Mesendoderm (in vitro differentiated cells): ENCODE measurements at regions not wholly inside any gene's neighbourhood (a gene's known extent, or its start where the extent isn't known, plus 50 kb on each side); places are given as distances from the start of the nearest gene placed in this dataset.

ENCODE experiments used
- DNase-seq: peaks from one replicate; pipeline ENCODE4 v3.0.0; 2013
- H2AK5ac ChIP-seq: 2 replicates; pipeline ENCODE4 v1.6.1; 2013; ENCODE audit warnings: low read length, inconsistent platforms
- H2BK120ac ChIP-seq: 2 replicates; pipeline ENCODE4 v1.6.1; 2013; ENCODE audit warnings: low read depth, mild to moderate bottlenecking, low read length, moderate library complexity, mixed read lengths
- H2BK15ac ChIP-seq: replicated peaks from 2 replicates; pipeline ENCODE4 v1.6.1; 2013; ENCODE audit warnings: low read depth, mild to moderate bottlenecking, moderate library complexity
- H2BK5ac ChIP-seq: 2 replicates; pipeline ENCODE4 v1.6.1; 2013; ENCODE audit warnings: low read length, inconsistent platforms
- H3K18ac ChIP-seq: 2 replicates; pipeline ENCODE4 v1.6.1; 2013; ENCODE audit warnings: mild to moderate bottlenecking, low read length, mixed read lengths
- H3K23ac ChIP-seq: one replicate; pipeline ENCODE4 v1.6.1; 2013; ENCODE audit warnings: low read length
- H3K27ac ChIP-seq: 2 replicates; pipeline ENCODE4 v1.5.1; 2013; ENCODE audit warnings: low read depth, mild to moderate bottlenecking, inconsistent platforms, low read length, moderate library complexity
- H3K27me3 ChIP-seq: 2 replicates; pipeline ENCODE4 v1.6.1; 2013; ENCODE audit warnings: low read length, control low read depth, mild to moderate bottlenecking, inconsistent platforms; ENCODE audit not compliant: insufficient read depth, poor library complexity
- H3K36me3 ChIP-seq: 2 replicates; pipeline ENCODE4 v1.6.1; 2013; ENCODE audit warnings: low read length, inconsistent platforms; ENCODE audit not compliant: control insufficient read depth, insufficient read depth
- H3K4ac ChIP-seq: one replicate; pipeline ENCODE4 v1.6.1; 2013; ENCODE audit warnings: low read depth, mild to moderate bottlenecking, low read length, moderate library complexity
- H3K4me1 ChIP-seq: 2 replicates; pipeline ENCODE4 v1.6.1; 2013; ENCODE audit warnings: low read depth, low read length, inconsistent platforms; ENCODE audit not compliant: control insufficient read depth
- H3K4me2 ChIP-seq: 2 replicates; pipeline ENCODE4 v1.6.1; 2013; ENCODE audit warnings: low read length
- H3K4me3 ChIP-seq: 2 replicates; pipeline ENCODE4 v1.5.1; 2013; ENCODE audit warnings: mild to moderate bottlenecking, low read length
- H3K56ac ChIP-seq: one replicate; pipeline ENCODE4 v1.6.1; 2013; ENCODE audit warnings: low read length
- H3K79me1 ChIP-seq: 2 replicates; pipeline ENCODE4 v1.6.1; 2013; ENCODE audit warnings: low read length, inconsistent platforms
- H3K79me2 ChIP-seq: 2 replicates; pipeline ENCODE4 v1.6.1; 2013; ENCODE audit warnings: mild to moderate bottlenecking, low read length; ENCODE audit not compliant: control insufficient read depth, insufficient read depth
- H3K9ac ChIP-seq: 2 replicates; pipeline ENCODE4 v1.6.1; 2013; ENCODE audit warnings: low read length, inconsistent platforms
- H4K5ac ChIP-seq: one replicate; pipeline ENCODE4 v1.6.1; 2013; ENCODE audit warnings: low read length
- H4K8ac ChIP-seq: one replicate; pipeline ENCODE4 v1.6.1; 2013; ENCODE audit warnings: low read depth, mild to moderate bottlenecking, control low read depth, low read length, moderate library complexity
- WGBS: extraction: QIAGEN DNeasy Blood & Tissue Kit; methylation state at CpG from one replicate; pipeline ENCODE4 v1.1.7; 2013; ENCODE audit warnings: low lambda C conversion rate, missing lambda C conversion rate; ENCODE audit not compliant: insufficient coverage; ENCODE audit errors: extremely low coverage; 5-methylcytosine and 5-hydroxymethylcytosine counted together

DNA sequence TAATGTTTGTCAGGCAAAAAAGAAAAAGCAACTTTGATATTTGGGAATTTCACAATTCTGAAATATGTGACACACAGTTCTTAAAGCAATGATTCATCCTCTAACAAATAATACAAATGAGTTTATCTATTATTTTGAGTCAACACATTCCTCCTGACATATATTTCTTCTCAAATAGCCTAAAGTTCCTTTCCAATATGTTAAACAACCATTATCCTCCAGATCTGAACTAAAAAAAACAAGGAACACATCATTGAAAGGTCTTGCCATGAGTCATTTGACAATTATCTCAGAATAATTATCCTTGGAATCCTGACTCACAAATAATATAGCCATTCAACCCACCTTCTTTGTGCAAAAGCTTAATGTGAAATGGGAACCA lies 208.7 kb upstream of the CDIN1 start:
- Histone ChIP-seq H3K4me2 (no peak overlapping the region), H2BK5ac (no peak overlapping the region), H3K4me1 (no peaks in the 10 kb centered on the region), H3K27ac (no peak overlapping the region), H3K9ac (no peak overlapping the region), H2BK120ac (no peak overlapping the region), H4K8ac (no peak overlapping the region), H3K27me3 (no peaks in the 10 kb centered on the region), H2AK5ac (no peak overlapping the region), H3K79me2 (no peaks in the 10 kb centered on the region), H4K5ac (no peak overlapping the region), H3K4ac (no peak overlapping the region), H3K36me3 (no peaks in the 10 kb centered on the region), H3K18ac (no peak overlapping the region), H2BK15ac (no peak overlapping the region), H3K23ac (no peak overlapping the region), H3K4me3 (no peak overlapping the region), H3K56ac (no peak overlapping the region), H3K79me1 (no peaks in the 10 kb centered on the region)
- peak; percentile 19 for DNase-seq

DNA sequence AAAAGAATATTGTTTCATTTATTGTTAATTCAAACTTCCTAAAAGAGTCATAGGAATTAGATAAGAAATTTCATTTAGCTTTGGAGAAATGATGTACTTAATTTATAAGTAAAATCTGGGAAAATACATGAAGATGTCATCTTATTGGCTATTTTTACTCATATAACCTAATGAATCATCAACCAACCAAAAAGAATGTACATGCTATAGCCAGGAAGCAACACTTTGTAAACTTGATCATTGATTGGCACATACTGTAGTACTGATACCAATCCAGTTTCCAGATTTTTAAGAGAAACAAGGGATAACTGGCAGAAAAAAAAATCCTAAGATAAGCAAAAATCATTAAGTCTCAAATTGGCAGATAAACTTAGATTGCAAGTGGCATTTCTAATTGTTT lies 207.9 kb upstream of the CDIN1 start:
- Histone ChIP-seq H3K36me3 (no peaks in the 10 kb centered on the region), H3K9ac (no peak overlapping the region), H3K4ac (no peak overlapping the region), H3K56ac (no peak overlapping the region), H3K4me2 (no peak overlapping the region), H2BK120ac (no peak overlapping the region), H3K4me3 (no peak overlapping the region), H3K79me1 (no peaks in the 10 kb centered on the region), H3K27me3 (no peaks in the 10 kb centered on the region), H4K5ac (no peak overlapping the region), H3K4me1 (no peaks in the 10 kb centered on the region), H2AK5ac (no peak overlapping the region), H2BK5ac (no peak overlapping the region), H3K23ac (no peak overlapping the region), H4K8ac (no peak overlapping the region), H3K79me2 (no peaks in the 10 kb centered on the region), H3K18ac (no peak overlapping the region), H2BK15ac (no peak overlapping the region), H3K27ac (no peak overlapping the region)
- no peak for DNase-seq

DNA sequence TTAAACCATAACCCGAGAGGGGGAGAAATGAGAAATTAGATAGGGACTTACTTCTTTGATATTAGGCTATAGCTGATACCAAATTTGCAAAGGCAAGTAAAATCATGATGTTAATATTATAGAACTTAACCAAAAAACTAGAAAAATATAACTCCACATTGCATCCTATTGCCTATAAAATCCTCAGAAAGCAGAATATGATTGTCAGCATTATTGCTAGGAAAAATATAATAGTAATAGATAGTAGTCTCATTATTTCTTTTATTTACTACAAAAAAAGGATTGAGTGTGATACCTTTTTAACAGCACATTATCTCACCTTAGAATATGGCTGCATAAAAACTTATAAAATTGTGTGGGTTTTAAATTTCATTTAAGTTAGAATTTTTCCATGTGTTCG lies 206.5 kb upstream of the CDIN1 start:
- H2BK120ac ChIP-seq = no peak overlapping the region
- no peak overlapping the region for H3K27ac ChIP-seq
- H3K79me2 ChIP-seq = no peaks in the 10 kb centered on the region
- no peak overlapping the region for H3K4me3 ChIP-seq
- no peak overlapping the region for H3K23ac ChIP-seq
- no peaks in the 10 kb centered on the region for H3K79me1 ChIP-seq
- no peaks in the 10 kb centered on the region for H3K4me1 ChIP-seq
- no peak overlapping the region for H2BK5ac ChIP-seq
- no peak overlapping the region for H3K9ac ChIP-seq
- H2BK15ac ChIP-seq = no peak overlapping the region
- no peak overlapping the region for H4K5ac ChIP-seq
- no peaks in the 10 kb centered on the region for H3K27me3 ChIP-seq
- no peaks in the 10 kb centered on the region for H3K36me3 ChIP-seq
- H2AK5ac ChIP-seq = no peak overlapping the region
- H3K4ac ChIP-seq = no peak overlapping the region
- no peak for DNase-seq
- no peak overlapping the region for H4K8ac ChIP-seq
- no peak overlapping the region for H3K4me2 ChIP-seq
- no peak overlapping the region for H3K56ac ChIP-seq
- H3K18ac ChIP-seq = no peak overlapping the region
- WGBS = no CpG with 5 or more reads among the region's 2 CpGs

DNA sequence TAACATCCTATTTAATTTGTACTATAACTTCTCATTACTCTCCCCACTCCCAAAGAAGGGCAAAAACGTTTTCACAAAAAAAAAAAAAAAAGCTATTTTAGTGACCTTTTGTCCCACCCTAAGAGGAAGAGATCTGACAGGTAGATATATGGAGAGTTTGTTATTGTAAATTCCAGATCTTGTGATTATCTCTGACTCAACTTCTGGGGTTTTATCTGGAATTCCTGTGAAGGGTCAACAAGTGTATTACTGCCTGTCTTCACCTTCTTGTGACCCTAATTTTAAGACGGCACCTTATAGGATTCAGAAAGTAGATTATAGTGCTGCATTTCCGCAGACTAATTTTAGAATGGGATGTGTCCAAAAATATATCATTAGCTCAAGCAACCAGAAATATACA lies 205.9 kb upstream of the CDIN1 start:
- Histone ChIP-seq H2BK120ac (no peak overlapping the region), H3K79me1 (no peaks in the 10 kb centered on the region), H3K9ac (no peak overlapping the region), H3K36me3 (no peaks in the 10 kb centered on the region), H3K79me2 (no peaks in the 10 kb centered on the region), H3K23ac (no peak overlapping the region), H4K5ac (no peak overlapping the region), H4K8ac (no peak overlapping the region), H3K4ac (no peak overlapping the region), H3K4me2 (no peak overlapping the region), H2BK5ac (no peak overlapping the region), H3K4me3 (no peak overlapping the region), H3K56ac (no peak overlapping the region), H3K27ac (no peak overlapping the region), H2BK15ac (no peak overlapping the region), H3K27me3 (no peaks in the 10 kb centered on the region), H3K18ac (no peak overlapping the region), H2AK5ac (no peak overlapping the region), H3K4me1 (no peaks in the 10 kb centered on the region)
- no CpG with 5 or more reads among the region's 3 CpGs for WGBS
- DNase-seq = peak; percentile 32

DNA sequence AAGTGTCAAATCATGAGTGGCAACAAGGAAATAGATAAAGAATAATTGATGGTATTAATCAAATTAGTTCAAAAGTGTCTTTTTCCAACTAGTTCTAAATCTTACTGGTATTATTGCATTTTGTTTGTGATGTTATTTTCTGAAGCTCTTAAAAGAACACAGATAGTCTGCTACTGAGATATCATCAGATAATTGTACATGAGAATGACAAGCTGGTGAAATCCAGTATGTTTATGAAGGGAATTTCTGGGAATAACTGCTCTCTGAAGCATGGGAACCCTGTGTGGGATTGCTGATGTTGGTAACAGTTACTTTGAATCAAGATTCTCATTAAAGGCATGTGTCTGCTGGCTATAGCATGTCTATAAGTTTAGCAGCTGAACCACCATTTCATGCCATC lies 190.3 kb upstream of the CDIN1 start:
- Histone ChIP-seq H2BK15ac (no peak overlapping the region), H3K4me3 (no peak overlapping the region), H3K79me1 (no peaks in the 10 kb centered on the region), H3K4ac (no peak overlapping the region), H3K4me2 (no peak overlapping the region), H3K56ac (no peak overlapping the region), H2AK5ac (no peak overlapping the region), H3K36me3 (no peaks in the 10 kb centered on the region), H2BK5ac (no peak overlapping the region), H4K5ac (no peak overlapping the region), H4K8ac (no peak overlapping the region), H3K18ac (no peak overlapping the region), H3K27me3 (no peaks in the 10 kb centered on the region), H3K27ac (no peak overlapping the region), H3K9ac (no peak overlapping the region), H3K4me1 (no peaks in the 10 kb centered on the region), H3K23ac (no peak overlapping the region), H3K79me2 (no peaks in the 10 kb centered on the region), H2BK120ac (no peak overlapping the region)
- no peak for DNase-seq

DNA sequence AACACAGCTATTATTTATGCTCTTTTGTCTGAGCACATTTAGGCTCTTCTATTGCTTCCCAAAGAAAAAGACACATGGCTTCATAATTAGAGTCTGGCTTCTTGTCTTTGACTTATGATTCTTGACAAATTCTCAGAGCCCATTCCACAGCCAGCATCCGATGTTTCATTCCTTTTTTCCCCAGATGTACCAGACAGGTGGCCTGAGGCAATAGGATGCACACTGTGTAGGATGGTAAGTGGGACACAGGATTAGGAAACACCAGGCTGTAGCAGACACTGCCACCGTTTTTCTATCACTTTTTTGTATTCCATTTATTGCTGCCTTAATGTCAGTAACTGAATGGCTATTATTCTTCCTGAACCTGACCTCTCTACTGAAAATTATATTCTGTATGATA lies 188.9 kb upstream of the CDIN1 start:
- no peak overlapping the region for H3K4me2 ChIP-seq
- no peak overlapping the region for H3K9ac ChIP-seq
- no peak overlapping the region for H2BK15ac ChIP-seq
- H3K4ac ChIP-seq = no peak overlapping the region
- H3K23ac ChIP-seq = no peak overlapping the region
- DNase-seq = no peak
- H3K27ac ChIP-seq = no peak overlapping the region
- no peak overlapping the region for H4K8ac ChIP-seq
- no peak overlapping the region for H2BK5ac ChIP-seq
- no peaks in the 10 kb centered on the region for H3K27me3 ChIP-seq
- H2BK120ac ChIP-seq = no peak overlapping the region
- H2AK5ac ChIP-seq = no peak overlapping the region
- H3K4me3 ChIP-seq = no peak overlapping the region
- no peaks in the 10 kb centered on the region for H3K79me1 ChIP-seq
- WGBS = no CpG with 5 or more reads among the region's 2 CpGs
- H4K5ac ChIP-seq = no peak overlapping the region
- H3K56ac ChIP-seq = no peak overlapping the region
- no peaks in the 10 kb centered on the region for H3K4me1 ChIP-seq
- no peaks in the 10 kb centered on the region for H3K79me2 ChIP-seq
- H3K36me3 ChIP-seq = no peaks in the 10 kb centered on the region
- no peak overlapping the region for H3K18ac ChIP-seq
